Mucosa of descending colon (tissue), 3 donors: ENCODE measurements at regions not wholly inside any gene's neighbourhood (a gene's known extent, or its start where the extent isn't known, plus 50 kb on each side); places are given as distances from the start of the nearest gene placed in this dataset.

Experiments
- ATAC-seq: fragments of 200-7000 bp; cut with Tn5 transposase; one replicate; pipeline ENCODE4 v1.9.1; 2020; ENCODE audit warnings: mild to moderate bottlenecking, moderate library complexity
- DNase-seq, 3 donors: peaks; one replicate each; pipeline ENCODE4 v3.0.0-alpha.2; 2020
- H3K36me3 ChIP-seq: fragments of 200-600 bp; one replicate; pipeline ENCODE4 v1.8.0; 2021; ENCODE audit warnings: low read depth, mild to moderate bottlenecking
- H3K4me1 ChIP-seq: fragments of 200-600 bp; one replicate; pipeline ENCODE4 v1.8.0; 2021; ENCODE audit warnings: low read depth, mild to moderate bottlenecking
- H3K4me3 ChIP-seq: fragments of 200-600 bp; one replicate; pipeline ENCODE4 v1.8.0; 2021; ENCODE audit warnings: mild to moderate bottlenecking
- H3K9me3 ChIP-seq: fragments of 200-600 bp; one replicate; pipeline ENCODE4 v1.8.0; 2021; ENCODE audit warnings: mild to moderate bottlenecking
- CTCF ChIP-seq: fragments of 200-600 bp; IDR thresholded peaks from one replicate; pipeline ENCODE4 v1.8.0; 2022; ENCODE audit warnings: antibody characterized with exemption, mild to moderate bottlenecking
- intact Hi-C, 2 donors: fragments of 100-400 bp; cut with DNase I in 1 of 2; cut with micrococcal nuclease in 1 of 2; formaldehyde crosslinking; loops; one replicate each; pipeline versions ENCODE4 v1.11.0 to v1.11.1; 2022; cut with DNase I, micrococcal nuclease
- donor health status: DM: no; HTN: no; CAD: no; lungs with moderate emphysema.
- donor health status: DM: no; HTN: no; CAD: no.
- donor health status: DM: no; HTN: yes; CAD: no.

GRCh38 chr16:5653041-5653440, 555.4 kb upstream of the EEF2KMT start:
- Histone ChIP-seq H3K9me3 (no peaks in the 10 kb centered on the region), H3K4me1 (no peaks in the 10 kb centered on the region), H3K4me3 (no peak overlapping the region), H3K36me3 (no peaks in the 10 kb centered on the region)
- no peak for TF ChIP-seq CTCF
- ATAC-seq (no peak), DNase-seq (no peak)
- intact Hi-C loops = no loop called here

DNA sequence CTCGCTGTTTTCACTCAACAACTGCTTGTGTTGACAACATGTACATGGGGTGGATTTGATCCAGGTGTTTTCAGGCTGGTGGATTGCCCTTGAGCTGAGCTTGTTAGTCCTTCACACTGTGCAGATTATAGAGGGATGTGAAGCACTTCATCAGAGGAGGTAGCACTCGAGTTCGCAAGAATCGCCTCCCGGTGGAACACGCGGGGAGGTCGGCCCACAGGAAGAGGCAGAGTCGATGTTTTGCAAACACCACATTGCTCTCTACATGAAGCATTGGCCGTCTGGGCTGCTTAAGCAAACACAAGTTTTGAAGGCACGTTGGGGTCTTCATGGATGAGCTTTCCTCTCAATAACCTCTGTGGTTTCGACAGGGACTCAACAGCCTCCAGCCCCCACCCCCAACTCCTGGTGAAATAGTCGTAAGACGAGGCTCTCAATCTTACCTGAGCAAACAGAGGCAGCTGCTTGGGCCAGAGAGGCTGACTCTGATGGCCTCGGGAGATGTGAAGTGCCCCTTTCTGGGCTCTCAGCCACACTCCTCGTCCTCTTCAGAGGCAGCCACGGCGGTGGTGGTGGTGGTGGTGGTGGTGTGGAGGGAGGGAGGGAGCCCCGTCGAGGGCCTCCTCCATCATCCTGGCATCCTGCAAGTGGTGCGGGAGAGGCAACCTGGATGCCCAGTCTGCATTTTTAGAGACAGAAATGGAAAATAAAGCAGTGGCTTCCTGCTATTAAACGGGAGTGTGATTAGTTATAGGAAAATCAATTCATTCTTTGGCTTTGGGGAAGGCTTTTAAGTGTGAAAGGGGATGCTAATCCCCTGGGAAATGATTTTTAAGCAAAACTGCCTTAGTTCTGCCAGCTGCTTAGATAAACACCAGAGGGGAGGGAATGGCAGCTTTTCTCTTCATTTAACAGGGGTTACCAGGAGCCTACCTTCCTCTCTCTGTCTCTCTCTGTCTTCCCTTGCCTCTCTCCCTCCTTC, 552.5 kb upstream of the EEF2KMT start:
- no peaks in the 10 kb centered on the region for H3K36me3 ChIP-seq
- no peak for ATAC-seq
- no peak for DNase-seq
- H3K4me3 ChIP-seq = no peak overlapping the region
- TF ChIP-seq CTCF = no peak
- intact Hi-C loops = no loop called here
- no peaks in the 10 kb centered on the region for H3K4me1 ChIP-seq
- no peaks in the 10 kb centered on the region for H3K9me3 ChIP-seq

- no peak for DNase-seq
- no peaks in the 10 kb centered on the region for H3K36me3 ChIP-seq
- no peaks in the 10 kb centered on the region for H3K4me1 ChIP-seq
- H3K9me3 ChIP-seq = no peaks in the 10 kb centered on the region
- TF ChIP-seq CTCF = no peak
- intact Hi-C loops = no loop called here
- no peak overlapping the region for H3K4me3 ChIP-seq
- ATAC-seq = no peak
Measured at GRCh38 chr16:5647051-5647450, 549.5 kb upstream of the EEF2KMT start.

DNA sequence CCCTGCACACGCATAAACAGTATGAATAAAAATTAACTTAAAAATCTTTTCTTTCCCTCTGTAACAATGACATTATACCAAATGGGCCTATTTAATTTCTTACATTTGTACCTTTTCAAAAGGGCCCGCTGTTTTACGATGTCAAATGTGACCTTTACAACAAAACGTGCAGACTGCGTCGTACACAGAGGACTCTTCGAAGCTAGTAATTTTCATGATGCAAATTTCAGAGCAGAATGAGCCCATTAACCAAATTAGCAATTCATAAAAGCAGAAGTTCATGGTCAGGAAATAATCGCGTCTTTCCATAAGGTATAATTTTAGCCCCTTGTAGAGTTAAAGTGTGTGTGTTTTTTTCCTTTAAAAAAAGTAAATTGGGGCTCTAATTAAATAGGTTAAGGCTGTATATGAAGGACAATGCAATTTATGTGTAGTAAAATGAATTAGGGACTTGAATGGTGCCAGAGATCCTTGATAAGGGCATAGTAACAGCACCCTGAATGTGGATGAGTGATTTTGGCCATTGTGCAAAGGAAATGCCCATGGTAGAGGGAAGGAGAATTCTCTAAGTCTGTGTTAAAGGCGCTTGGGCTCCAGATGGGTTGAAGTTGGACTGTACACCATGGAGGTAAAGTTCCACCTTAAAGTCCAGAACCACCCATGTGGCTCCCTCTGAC, 546.4 kb upstream of the EEF2KMT start:
- TF ChIP-seq CTCF = no peak
- Histone ChIP-seq H3K9me3 (no peaks in the 10 kb centered on the region), H3K36me3 (no peaks in the 10 kb centered on the region), H3K4me3 (no peak overlapping the region), H3K4me1 (no peaks in the 10 kb centered on the region)
- ATAC-seq = no peak
- DNase-seq = no peak
- intact Hi-C loops = no loop called here

DNA sequence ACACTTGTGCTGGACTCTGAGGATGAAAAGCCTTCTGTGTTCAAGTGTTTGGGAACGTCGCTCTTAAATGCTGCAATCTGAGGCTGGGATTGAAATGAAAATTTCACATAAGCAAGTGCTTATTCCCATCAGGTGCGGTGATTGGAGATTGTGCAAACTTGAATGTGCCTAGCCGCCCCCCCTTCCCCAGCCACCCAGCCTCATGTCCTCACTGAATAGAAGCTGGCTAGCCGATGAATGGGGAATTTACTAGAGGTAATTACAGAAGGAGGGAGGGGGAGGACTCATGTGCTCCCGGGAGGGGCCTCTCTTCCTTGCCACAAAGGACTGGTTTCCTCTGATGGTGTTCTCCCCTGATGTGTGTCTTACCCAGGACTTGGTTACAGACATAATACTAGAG, 544.8 kb upstream of the EEF2KMT start:
- H3K36me3 ChIP-seq = no peaks in the 10 kb centered on the region
- ATAC-seq = no peak
- intact Hi-C loops = no loop called here
- no peaks in the 10 kb centered on the region for H3K9me3 ChIP-seq
- H3K4me3 ChIP-seq = no peak overlapping the region
- no peak for DNase-seq
- no peak for TF ChIP-seq CTCF
- H3K4me1 ChIP-seq = no peaks in the 10 kb centered on the region
